ENCODE measurements at regions not wholly inside any gene's neighbourhood (a gene's known extent, or its start where the extent isn't known, plus 50 kb on each side); places are given as distances from the start of the nearest gene placed in this dataset.

DNA sequence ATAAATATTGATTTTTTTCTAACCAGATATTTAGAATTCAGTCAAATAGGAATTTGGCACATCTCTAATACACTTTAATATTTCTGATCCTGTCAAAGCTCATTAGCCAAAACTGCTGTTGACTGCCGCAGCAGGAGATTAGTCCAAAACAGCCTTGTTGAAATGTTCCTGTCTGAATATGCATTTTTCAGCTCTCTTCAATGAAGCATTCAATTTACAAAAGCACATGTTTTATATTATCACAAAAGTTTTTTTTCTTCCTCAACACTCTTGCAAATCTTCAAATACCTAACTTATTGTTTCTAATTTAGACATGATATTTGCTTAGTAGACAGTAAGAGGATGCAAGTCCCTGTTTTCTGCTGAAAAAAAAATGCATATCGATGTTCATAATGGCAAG lies 140.9 kb downstream of the SPATA18 start:
- Histone ChIP-seq H3K36me3 (ENCODE audit: control insufficient read depth in 2 of 2, extremely low read depth in 1 of 2, insufficient read depth in 2 of 2, low read length in 2 of 2) (no peaks in the 10 kb centered on the region), H3K27me3 (ENCODE audit: control insufficient read depth, extremely low read depth, insufficient read depth, low read length) (no peaks in the 10 kb centered on the region), H3K27ac (ENCODE audit: control insufficient read depth, insufficient read depth, low read length) (no peak overlapping the region), H3K79me2 (ENCODE audit: control insufficient read depth, insufficient read depth, low read length) (no peaks in the 10 kb centered on the region), H3K4me3 (ENCODE audit: control insufficient read depth in 2 of 3, extremely low read depth in 1 of 3, insufficient read depth in 2 of 3, low read depth in 1 of 3, low read length in 3 of 3) (no peak overlapping the region), H2AFZ (ENCODE audit: control insufficient read depth, low read length) (no peak overlapping the region), H3K4me1 (ENCODE audit: control insufficient read depth, extremely low read depth, insufficient read depth, low read length) (no peaks in the 10 kb centered on the region), H4K20me1 (ENCODE audit: control insufficient read depth, extremely low read depth, insufficient read depth, low read length) (no peaks in the 10 kb centered on the region), H3K9me3 (ENCODE audit: control insufficient read depth, low read depth, low read length) (no peaks in the 10 kb centered on the region), H3K4me2 (ENCODE audit: control insufficient read depth, extremely low read depth, insufficient read depth, low read depth, low read length) (no peak overlapping the region), H3K9ac (ENCODE audit: control insufficient read depth, extremely low read depth, insufficient read depth, low read length) (no peak overlapping the region), H3K9me1 (ENCODE audit: control insufficient read depth, extremely low read depth, insufficient read depth, low read length) (no peaks in the 10 kb centered on the region)
- DNase-seq (ENCODE audit: low read depth, low spot score), result no peak
- no peak for FAIRE-seq
- no peak for TF ChIP-seq EZH2 (IDR thresholded peaks at IDR 0.05; ENCODE audit: low read length)
- TF ChIP-seq, protein P1, sequence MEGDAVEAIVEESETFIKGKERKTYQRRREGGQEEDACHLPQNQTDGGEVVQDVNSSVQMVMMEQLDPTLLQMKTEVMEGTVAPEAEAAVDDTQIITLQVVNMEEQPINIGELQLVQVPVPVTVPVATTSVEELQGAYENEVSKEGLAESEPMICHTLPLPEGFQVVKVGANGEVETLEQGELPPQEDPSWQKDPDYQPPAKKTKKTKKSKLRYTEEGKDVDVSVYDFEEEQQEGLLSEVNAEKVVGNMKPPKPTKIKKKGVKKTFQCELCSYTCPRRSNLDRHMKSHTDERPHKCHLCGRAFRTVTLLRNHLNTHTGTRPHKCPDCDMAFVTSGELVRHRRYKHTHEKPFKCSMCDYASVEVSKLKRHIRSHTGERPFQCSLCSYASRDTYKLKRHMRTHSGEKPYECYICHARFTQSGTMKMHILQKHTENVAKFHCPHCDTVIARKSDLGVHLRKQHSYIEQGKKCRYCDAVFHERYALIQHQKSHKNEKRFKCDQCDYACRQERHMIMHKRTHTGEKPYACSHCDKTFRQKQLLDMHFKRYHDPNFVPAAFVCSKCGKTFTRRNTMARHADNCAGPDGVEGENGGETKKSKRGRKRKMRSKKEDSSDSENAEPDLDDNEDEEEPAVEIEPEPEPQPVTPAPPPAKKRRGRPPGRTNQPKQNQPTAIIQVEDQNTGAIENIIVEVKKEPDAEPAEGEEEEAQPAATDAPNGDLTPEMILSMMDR (optimal IDR thresholded peaks at IDR 0.05 in 1 of 3, IDR thresholded peaks at IDR 0.05 in 1 of 3, conservative IDR thresholded peaks at IDR 0.05 in 1 of 3; ENCODE audit: extremely low read depth in 1 of 3, insufficient read depth in 2 of 3, low read length in 3 of 3), result no peak
- dilution Hi-C loops (cut with MboI; ENCODE audit: extremely low pct_ligation_motif_present, low sequenced_read_pairs), result no loop called here

GRCh38 chr4:52192721-52193135 lies 141.6 kb downstream of the SPATA18 start:
- H3K9me3 ChIP-seq (ENCODE audit: control insufficient read depth, low read depth, low read length), result no peaks in the 10 kb centered on the region
- H3K36me3 ChIP-seq (ENCODE audit: control insufficient read depth in 2 of 2, extremely low read depth in 1 of 2, insufficient read depth in 2 of 2, low read length in 2 of 2), result no peaks in the 10 kb centered on the region
- H4K20me1 ChIP-seq (ENCODE audit: control insufficient read depth, extremely low read depth, insufficient read depth, low read length), result no peaks in the 10 kb centered on the region
- FAIRE-seq, result no peak
- H3K27me3 ChIP-seq (ENCODE audit: control insufficient read depth, extremely low read depth, insufficient read depth, low read length), result no peaks in the 10 kb centered on the region
- no peak for TF ChIP-seq EZH2 (IDR thresholded peaks at IDR 0.05; ENCODE audit: low read length)
- TF ChIP-seq, protein P1 (optimal IDR thresholded peaks at IDR 0.05 in 1 of 3, IDR thresholded peaks at IDR 0.05 in 1 of 3, conservative IDR thresholded peaks at IDR 0.05 in 1 of 3; ENCODE audit: extremely low read depth in 1 of 3, insufficient read depth in 2 of 3, low read length in 3 of 3), result no peak
- no peak overlapping the region for H3K27ac ChIP-seq (ENCODE audit: control insufficient read depth, insufficient read depth, low read length)
- H2AFZ ChIP-seq (ENCODE audit: control insufficient read depth, low read length), result no peak overlapping the region
- no peak overlapping the region for H3K4me2 ChIP-seq (ENCODE audit: control insufficient read depth, extremely low read depth, insufficient read depth, low read depth, low read length)
- dilution Hi-C loops (cut with MboI; ENCODE audit: extremely low pct_ligation_motif_present, low sequenced_read_pairs), result no loop called here
- no peak overlapping the region for H3K9ac ChIP-seq (ENCODE audit: control insufficient read depth, extremely low read depth, insufficient read depth, low read length)
- DNase-seq (ENCODE audit: low read depth, low spot score), result no peak
- no peaks in the 10 kb centered on the region for H3K79me2 ChIP-seq (ENCODE audit: control insufficient read depth, insufficient read depth, low read length)
- H3K4me3 ChIP-seq (ENCODE audit: control insufficient read depth in 2 of 3, extremely low read depth in 1 of 3, insufficient read depth in 2 of 3, low read depth in 1 of 3, low read length in 3 of 3), result no peak overlapping the region
- no peaks in the 10 kb centered on the region for H3K4me1 ChIP-seq (ENCODE audit: control insufficient read depth, extremely low read depth, insufficient read depth, low read length)
- no peaks in the 10 kb centered on the region for H3K9me1 ChIP-seq (ENCODE audit: control insufficient read depth, extremely low read depth, insufficient read depth, low read length)
